GM13976 (cell line): ENCODE measurements at regions not wholly inside any gene's neighbourhood (a gene's known extent, or its start where the extent isn't known, plus 50 kb on each side); places are given as distances from the start of the nearest gene placed in this dataset.
A peak's percentile ranks its signal among the peaks of the same experiment; 100 is the strongest.

Experiments used
- DNase-seq: peaks from one replicate; pipeline ENCODE4 v3.0.0; 2012; ENCODE audit warnings: low spot score
- CTCF ChIP-seq: IDR thresholded peaks from 2 replicates; pipeline ENCODE4 v1.5.1; 2012; ENCODE audit warnings: borderline replicate concordance, mild to moderate bottlenecking; ENCODE audit not compliant: insufficient read depth; ENCODE audit errors: extremely low read depth, missing control alignments, control extremely low read depth
- in situ Hi-C: fragments of 300-500 bp; cut with MboI; formaldehyde crosslinking; loops from one replicate; pipeline ENCODE4 v1.12.0; 2022; ENCODE audit warnings: low sequenced_read_pairs, mixed read lengths, inconsistent platforms; ENCODE audit not compliant: unreplicated experiment

DNA sequence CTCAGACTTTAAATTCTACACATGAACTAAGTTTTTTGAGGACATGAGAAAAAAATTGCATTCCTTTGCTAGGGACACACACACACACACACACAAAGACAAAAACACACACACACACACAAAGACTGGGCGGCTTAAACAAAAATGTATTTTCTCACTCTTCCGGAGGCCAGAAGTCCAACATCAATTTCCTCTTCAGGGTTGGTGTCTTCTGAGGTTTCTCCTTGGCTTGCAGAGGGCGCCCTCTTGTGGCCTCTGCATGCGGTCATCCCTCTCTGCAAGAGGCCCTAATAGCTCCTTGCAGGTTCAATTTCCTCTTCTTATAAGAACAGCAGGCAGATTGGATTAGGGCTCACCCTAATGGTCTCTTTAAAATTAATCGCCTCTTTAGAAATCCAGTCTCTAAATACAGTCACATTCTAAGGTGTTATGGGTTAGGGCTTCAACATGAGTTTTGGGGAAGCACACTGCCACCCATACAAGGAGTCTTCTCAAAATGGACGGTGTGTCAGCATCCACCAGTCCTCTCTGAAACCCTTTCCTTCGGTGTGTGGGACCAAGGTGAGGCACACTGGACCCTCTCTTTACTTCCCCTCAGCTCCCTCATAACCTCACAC, 61.4 kb downstream of the GPR6 start:
- DNase-seq = peak; percentile 80
- peak; percentile 81 for TF ChIP-seq CTCF
- in situ Hi-C loops = loop anchor here (10.0 to 25.0 kb wide), 2 partner anchors 335 to 502 kb away; no protein-coding TSS in a partner anchor

DNA sequence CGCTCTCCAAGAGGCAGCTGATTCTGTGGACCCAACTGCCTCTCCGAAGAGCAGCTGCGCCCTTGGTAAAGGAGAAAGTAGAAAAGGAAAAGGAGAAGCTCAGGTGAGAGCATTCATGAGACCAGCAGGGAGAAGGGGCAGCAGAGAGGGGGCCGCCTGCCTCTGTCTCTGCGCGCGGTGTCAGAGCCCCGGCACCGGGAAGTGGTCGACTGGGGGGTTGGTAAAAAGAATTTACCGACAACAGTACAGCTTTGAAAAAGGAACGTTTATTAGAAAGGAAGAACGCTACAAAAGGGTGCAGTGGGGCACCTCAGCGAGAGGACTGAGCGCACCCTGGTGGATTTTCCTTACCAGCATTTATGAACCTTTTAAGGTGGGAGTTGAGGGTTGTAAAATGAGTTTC, 61.9 kb downstream of the GPR6 start:
- in situ Hi-C loops = loop anchor here (10.0 to 25.0 kb wide), 2 partner anchors 335 to 503 kb away; no protein-coding TSS in a partner anchor
- peak; percentile 58 for DNase-seq

GRCh38 chr6:110040716-110041115, 62.6 kb downstream of the GPR6 start:
- in situ Hi-C loops = loop anchor here (25.0 kb wide), 1 partner anchor 503 kb away; no protein-coding TSS in a partner anchor
- DNase-seq = no peak
- no peak for TF ChIP-seq CTCF

More for the DNA sequence above, 61.9 kb downstream of the GPR6 start:
- TF ChIP-seq CTCF = peak; percentile 32

GRCh38 chr6:110041126-110041525, 63.0 kb downstream of the GPR6 start:
- no peak for TF ChIP-seq CTCF
- in situ Hi-C loops = loop anchor here (25.0 kb wide), 1 partner anchor 504 kb away; no protein-coding TSS in a partner anchor
- no peak for DNase-seq

DNA sequence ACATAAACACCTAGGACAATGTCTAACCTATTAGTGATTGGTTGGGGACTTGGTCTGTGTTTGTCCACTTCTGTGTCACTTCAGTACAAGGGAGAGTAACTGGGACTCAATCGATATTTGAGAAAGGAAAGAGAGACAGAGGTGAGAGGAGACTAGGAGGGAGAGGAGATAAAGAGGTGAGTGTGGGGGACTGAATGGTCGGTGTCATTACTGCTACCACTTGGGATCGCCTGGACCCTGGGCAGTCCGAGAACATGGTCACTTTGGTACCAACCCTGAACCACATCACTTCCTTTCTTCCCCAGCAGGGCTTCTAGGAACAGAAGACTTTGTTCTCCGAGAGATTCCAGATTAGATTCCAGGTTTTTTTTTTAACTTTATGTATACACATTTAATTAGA, 63.7 kb downstream of the GPR6 start:
- no peak for DNase-seq
- no peak for TF ChIP-seq CTCF
- in situ Hi-C loops = loop anchor here (25.0 kb wide), 1 partner anchor 505 kb away; no protein-coding TSS in a partner anchor

GRCh38 chr6:110042670-110043296, 64.7 kb downstream of the GPR6 start:
- DNase-seq = no peak
- in situ Hi-C loops = loop anchor here (25.0 kb wide), 1 partner anchor 505 kb away; no protein-coding TSS in a partner anchor
- no peak for TF ChIP-seq CTCF
